Fibroblast of skin of scalp (primary cell): ENCODE measurements at regions not wholly inside any gene's neighbourhood (a gene's known extent, or its start where the extent isn't known, plus 50 kb on each side); places are given as distances from the start of the nearest gene placed in this dataset.
A peak's percentile ranks its signal among the peaks of the same experiment; 100 is the strongest.

Experiments used
- DNase-seq: peaks from one replicate; pipeline ENCODE4 v3.0.0-alpha.2; 2013

- DNase-seq = peak; percentile 33
Observed at GRCh38 chr7:42858570-42858969, 53.3 kb downstream of the C7orf25 start.

- DNase-seq = no peak
Observed at GRCh38 chr7:42856605-42856987, 55.3 kb downstream of the C7orf25 start.

GRCh38 chr7:42854571-42855118, 57.2 kb downstream of the C7orf25 start:
- no peak for DNase-seq

DNA sequence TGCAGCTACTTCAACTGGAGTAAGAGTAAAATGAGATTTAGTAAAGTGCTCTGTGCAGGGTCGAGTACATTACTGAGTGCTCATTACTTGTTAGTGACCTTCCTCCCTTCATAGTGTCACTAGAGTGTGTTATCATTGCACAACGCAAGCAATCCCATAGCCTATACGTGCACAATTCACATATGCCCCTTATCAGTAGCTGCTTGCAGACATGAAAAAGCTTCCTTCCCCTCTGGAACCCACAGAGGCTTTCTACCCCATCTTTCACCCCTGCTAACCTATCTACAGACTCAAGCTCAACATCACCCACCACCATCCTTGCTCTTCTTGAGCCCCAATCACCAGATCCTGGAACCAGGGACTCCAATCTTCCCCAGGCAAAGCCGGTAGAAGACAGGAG, 59.3 kb downstream of the C7orf25 start:
- no peak for DNase-seq

DNA sequence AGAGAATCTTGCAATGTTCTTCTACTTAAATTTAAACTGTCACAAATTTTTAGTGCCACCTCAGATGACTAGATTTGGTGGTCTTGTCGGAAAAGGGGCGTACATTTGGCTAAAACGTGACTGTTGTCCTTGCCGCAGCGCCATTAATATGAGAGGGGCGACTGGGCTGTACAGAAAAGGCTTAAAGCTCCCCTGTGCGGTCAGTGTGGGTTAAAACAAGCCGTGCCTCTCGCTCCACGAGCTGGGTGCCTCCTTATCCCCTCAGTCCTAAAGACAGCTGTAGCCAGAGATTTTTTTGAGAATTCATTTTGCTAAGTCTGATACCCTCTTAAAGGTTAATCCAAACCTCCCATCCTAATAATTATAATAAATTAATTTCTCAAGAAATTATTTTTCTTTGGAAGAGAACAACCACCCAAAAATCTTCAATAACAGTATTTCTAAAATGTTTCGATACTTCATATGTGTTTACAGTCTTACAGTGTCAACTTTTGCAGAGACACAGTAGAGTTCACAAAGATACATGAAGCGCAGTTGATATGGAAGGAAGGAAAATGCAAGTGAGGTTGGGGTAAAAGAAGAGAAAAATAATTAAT, 68.6 kb downstream of the C7orf25 start:
- DNase-seq = peak; percentile 59

GRCh38 chr7:42834676-42835075, 77.2 kb downstream of the C7orf25 start:
- no peak for DNase-seq

DNA sequence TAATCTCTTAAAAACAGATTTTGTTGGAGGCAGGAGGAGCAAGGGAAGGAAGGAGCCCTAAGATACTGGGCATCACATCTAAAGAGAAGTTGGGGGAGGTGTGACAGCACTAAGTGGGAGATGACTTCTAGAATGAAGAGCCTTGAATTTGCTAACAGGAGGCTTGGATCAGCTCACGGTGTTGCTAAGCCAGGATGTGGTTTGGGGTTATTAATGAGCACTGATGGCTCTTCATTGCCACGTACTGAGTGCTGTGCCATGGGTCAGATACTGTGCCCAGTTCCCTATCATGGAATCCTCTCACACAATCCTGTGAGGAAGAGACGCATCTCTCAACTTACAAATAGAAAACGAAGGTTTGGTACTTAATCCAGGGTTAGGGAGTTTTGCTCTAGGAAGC, 78.5 kb downstream of the C7orf25 start:
- DNase-seq = no peak

DNA sequence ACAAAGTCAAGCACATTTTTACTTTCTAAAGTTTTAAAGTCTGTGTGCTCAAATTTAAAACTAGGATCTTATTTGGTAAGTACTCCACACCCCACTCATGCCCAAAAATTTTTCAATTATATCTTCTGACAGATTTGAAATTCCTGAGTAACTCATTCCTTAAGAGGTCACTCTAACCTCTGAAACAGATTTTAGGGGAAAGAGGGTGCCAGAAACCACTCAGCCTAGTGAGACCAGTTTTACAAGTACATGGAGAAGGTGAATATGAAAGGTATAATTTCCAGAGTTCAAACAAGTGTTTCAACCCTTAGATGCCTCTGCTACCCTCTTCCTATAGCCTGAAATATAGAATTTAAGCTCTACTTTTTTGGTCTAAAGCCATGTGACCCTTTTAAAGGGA, 79.2 kb downstream of the C7orf25 start:
- no peak for DNase-seq

DNA sequence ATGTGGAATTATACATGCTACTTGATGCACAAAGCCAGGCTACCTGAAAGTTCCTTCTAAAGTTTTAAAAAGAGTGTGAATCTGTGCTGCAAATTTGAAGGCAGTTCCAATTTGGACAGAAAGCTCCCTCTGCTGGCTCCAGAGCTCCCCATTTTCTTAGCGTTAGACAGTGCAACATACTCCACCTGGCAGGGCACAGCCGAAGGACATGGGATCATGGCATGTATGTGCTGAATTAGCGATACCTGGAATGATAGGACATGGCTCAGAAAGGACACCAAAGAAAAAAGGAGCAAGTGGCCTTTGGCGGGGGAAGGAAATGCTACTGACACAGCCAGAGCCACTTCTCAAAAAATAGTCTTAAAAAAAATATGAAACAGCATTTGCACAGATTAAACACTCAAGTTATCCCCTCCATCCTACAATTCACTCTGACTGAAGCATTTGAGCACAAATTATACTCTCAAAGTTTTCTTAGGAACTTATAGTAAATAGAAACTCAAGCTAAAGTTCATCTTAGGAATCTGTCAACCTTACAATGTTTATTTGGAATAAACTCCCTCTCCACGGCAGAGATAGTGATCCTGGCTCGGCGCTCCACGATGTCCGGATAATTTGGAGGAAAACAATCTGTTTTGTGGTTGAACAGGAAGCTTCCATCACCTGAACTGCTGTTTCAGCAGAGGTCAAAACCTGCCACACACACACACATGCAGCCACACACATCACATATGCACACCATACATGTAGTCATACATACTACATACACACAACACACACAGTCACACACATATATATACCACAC, 80.0 kb downstream of the C7orf25 start:
- DNase-seq = peak; percentile 53

GRCh38 chr7:42831006-42831717, 80.7 kb downstream of the C7orf25 start:
- no peak for DNase-seq

DNA sequence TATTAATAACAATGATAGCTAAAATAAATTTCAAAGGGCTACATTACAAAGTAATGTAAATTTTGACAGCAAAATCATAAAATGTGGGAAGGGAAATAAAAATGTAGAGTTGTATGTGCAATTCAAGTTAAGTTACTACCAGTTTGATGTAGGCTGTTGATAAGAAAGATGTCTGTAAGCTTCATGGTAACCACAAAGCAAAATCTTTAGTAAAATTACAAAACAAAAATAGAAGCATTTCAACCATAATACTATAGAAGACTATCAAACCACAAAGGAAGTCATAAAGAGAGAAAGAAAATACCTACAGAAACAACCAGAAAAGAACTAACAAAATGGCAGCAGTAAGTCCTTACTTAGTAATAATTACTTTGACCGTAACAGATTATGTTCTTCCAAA, 99.1 kb downstream of the C7orf25 start:
- DNase-seq = no peak

GRCh38 chr7:42805601-42806000, 106.3 kb downstream of the C7orf25 start:
- no peak for DNase-seq

- no peak for DNase-seq
Observed at GRCh38 chr7:42794673-42795072, 117.2 kb downstream of the C7orf25 start.

GRCh38 chr7:42792841-42793240, 119.0 kb downstream of the C7orf25 start:
- no peak for DNase-seq

- peak; percentile 59 for DNase-seq
Observed at GRCh38 chr7:42790196-42790595, 121.7 kb downstream of the C7orf25 start.

DNA sequence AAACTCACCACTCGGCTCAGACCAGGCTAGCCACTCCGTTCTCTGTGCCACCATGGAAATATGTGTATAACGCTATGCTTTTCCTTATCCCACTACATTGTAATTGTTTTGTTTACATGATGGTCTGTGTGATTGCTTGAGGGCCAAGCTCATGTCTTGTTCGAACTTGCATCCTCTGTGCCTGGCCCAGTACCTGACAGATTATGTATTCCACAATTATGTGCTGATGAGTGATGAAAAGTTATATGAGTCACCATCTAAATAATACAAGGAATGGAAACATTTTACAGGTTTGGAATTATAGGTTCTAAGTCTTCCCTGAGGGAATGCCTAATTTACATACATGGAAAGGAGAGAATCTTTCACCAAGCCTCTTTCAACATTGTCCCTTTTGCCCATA, 137.4 kb downstream of the C7orf25 start:
- no peak for DNase-seq

GRCh38 chr7:42770114-42770513, 141.8 kb downstream of the C7orf25 start:
- DNase-seq = peak; percentile 70

DNA sequence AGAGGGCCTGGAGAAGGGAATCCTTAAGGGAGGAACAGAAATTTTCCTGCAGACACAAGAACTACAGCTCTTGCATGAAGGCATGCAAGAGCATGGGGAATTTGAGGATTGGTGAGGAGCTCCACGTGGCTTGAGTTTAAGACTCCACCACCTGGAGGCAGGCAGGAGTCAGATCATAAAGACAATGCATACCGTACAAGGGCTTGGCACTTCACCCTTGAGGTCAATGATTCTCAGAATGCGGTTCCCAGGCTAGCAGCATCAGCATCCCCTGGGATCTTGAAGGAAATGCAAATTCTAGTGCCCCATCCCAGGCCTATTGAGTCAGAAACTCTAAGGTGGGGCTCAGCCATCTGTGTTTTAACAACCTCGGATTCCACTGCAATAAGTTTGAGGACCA, 143.8 kb downstream of the C7orf25 start:
- no peak for DNase-seq

GRCh38 chr7:42766782-42767423, 145.0 kb downstream of the C7orf25 start:
- DNase-seq = no peak

DNA sequence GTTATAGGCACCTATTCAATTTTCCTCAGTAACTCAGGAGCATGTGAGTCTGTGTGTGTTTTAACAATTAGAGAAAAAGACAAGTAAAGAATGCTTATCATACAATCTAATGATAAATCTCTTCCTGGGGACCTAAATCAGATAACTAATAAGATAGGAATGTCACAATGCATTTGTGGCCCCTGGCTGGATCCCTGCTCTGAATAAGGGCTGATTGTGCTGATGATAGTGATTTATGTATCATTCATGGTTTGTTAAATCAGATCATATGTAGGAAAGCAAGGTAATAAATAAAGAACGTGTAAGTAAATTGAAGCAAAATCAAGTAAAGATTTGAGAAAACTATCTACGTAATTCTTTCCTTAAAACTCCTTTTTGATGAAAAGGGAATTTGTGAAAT, 145.9 kb downstream of the C7orf25 start:
- no peak for DNase-seq

GRCh38 chr7:42763137-42763551, 148.7 kb downstream of the C7orf25 start:
- no peak for DNase-seq

DNA sequence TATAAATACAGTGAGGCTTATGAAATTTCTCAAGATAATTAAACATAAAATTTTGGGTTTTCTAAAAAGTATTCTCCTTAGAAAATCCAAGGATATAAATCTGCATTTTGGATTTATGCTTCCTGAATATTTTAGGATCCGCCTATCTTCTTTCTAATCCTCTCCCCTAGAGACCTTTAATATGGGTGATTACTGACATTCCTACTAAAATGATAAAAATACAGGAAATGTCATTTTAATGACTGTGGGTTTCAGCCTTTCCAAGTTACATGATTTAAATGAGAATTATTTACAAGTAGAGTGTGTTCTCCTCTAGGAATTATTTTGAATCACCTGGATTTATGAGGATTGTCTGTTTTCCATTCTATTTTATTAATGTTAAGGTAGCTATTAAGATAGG, 150.4 kb downstream of the C7orf25 start:
- no peak for DNase-seq

DNA sequence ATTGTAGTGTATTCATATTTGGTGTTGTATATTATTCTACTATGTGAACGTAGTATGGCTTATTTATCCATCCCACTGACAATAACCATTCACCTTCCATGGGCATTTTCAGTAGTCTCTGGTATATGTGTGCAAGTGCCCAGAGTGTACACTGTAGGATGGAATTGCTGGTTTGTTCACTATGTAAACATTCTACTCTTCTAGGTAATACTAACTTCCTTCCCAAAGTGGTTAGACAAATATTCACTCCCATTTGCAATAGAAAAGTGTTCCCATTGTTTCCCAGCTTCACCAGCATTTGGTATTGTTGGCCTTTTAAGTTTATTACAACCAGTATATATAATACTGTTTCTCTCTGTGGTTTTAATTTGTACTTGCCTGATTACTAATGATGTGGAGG, 153.7 kb downstream of the C7orf25 start:
- no peak for DNase-seq
